Rectal smooth muscle tissue (tissue), 1 donor: ENCODE measurements at regions not wholly inside any gene's neighbourhood (a gene's known extent, or its start where the extent isn't known, plus 50 kb on each side); places are given as distances from the start of the nearest gene placed in this dataset.

ENCODE experiments used
- H3K27ac ChIP-seq: one replicate; pipeline ENCODE4 v1.7.0; 2013; ENCODE audit warnings: low read depth, low read length, inconsistent platforms
- H3K27me3 ChIP-seq: one replicate; pipeline ENCODE4 v1.7.0; 2013; ENCODE audit warnings: low read length; ENCODE audit not compliant: control insufficient read depth, insufficient read depth
- H3K36me3 ChIP-seq: one replicate; pipeline ENCODE4 v1.7.0; 2013; ENCODE audit warnings: low read length; ENCODE audit not compliant: control insufficient read depth, insufficient read depth
- H3K4me1 ChIP-seq: one replicate; pipeline ENCODE4 v1.7.0; 2013; ENCODE audit warnings: low read length; ENCODE audit not compliant: control insufficient read depth, insufficient read depth
- H3K4me3 ChIP-seq: one replicate; pipeline ENCODE4 v1.7.0; 2013; ENCODE audit warnings: low read length
- H3K9ac ChIP-seq: one replicate; pipeline ENCODE4 v1.7.0; 2013; ENCODE audit warnings: low read length

DNA sequence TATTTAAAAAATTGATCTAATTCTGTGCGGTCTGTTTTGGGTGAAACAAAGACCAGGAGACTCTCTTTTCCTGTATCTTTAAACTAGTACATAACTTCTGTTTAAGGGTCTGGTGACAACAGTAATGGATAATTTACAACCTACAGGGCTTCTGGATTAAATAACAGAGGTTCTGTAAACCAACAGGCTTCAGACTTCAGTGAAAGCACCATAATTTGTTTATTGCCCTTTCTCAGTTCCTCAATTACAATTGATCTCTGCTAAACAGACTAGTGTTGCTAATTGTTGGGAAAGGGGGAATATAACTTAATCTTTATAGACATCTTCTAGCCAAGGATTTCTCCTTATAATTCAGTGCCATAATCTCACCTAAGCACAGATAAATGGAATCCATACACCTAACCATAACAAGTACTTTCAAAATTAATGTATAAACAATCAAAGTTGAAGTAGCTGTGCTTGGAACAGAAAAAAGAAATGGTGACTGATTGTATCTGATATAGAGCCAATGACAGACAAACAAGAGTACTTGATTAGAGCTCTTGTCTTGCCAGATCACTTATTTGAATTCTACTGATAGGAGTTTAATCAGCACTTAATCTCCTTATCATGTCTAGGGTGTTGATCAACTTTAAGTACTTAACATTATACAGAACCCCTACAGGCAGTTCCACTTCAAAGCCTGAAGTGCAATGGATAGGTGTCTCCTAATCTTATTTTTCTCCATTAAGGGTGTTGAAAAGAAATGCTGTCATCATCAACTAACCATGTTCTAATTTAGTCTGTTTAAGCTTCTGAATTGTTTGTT is 536.0 kb downstream of the NR2F1-AS1 start:
- H3K4me3 ChIP-seq: no peak overlapping the region
- no peak overlapping the region for H3K9ac ChIP-seq
- H3K27ac ChIP-seq: no peak overlapping the region
- no peaks in the 10 kb centered on the region for H3K27me3 ChIP-seq
- H3K36me3 ChIP-seq: no peaks in the 10 kb centered on the region
- H3K4me1 ChIP-seq: no peaks in the 10 kb centered on the region

- H3K9ac ChIP-seq: no peak overlapping the region
- no peaks in the 10 kb centered on the region for H3K4me1 ChIP-seq
- no peaks in the 10 kb centered on the region for H3K27me3 ChIP-seq
- H3K27ac ChIP-seq: no peak overlapping the region
- H3K36me3 ChIP-seq: no peaks in the 10 kb centered on the region
- H3K4me3 ChIP-seq: no peak overlapping the region
Observed at GRCh38 chr5:93039888-93040287, 541.1 kb downstream of the NR2F1-AS1 start.

DNA sequence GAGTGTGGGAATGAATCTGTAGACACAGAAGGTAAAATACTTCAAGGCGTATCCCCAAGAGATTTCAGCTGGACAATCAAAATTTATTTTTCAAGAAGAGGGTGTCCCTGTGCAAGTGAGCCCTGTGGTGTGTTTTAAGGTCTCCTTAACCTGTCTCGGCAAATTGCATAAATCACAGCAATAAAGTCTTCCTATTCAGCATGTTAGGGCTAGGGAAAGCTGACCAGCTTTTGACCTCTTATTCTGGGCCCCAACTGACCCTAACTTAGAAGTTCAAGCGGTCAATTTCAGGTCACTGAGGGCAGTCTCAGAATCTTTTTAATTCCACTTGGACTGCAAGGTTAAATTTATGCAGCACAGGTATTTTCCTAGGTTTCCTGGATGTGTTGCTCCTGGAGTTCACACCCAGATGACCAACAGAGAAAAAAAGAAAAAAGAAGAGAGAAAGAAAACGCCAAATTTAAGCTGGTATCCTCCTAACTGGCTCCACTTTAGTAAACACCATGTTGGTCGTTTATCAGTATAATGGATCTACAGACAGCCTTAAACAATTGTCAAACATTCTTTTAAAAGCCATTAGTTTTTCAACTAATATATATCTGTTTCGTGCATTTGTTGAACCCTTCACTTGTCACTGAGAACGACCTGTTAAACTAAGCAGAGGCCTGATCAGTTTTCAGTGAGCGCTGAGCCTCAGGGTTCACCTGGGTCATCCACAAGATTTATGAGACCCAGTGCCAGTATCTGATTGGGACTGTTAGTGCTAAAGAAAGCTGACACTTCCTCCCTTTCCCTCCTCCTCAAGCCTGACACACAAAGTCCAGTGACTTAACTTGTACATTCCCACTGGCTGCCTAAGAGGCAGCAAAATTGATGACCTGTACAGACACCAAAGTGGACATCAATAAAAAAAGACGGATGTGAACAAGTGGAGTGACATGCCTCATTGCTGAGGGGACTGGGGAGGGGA is 546.1 kb downstream of the NR2F1-AS1 start:
- Histone ChIP-seq H3K27ac (no peak overlapping the region), H3K27me3 (no peaks in the 10 kb centered on the region), H3K4me3 (no peak overlapping the region), H3K36me3 (no peaks in the 10 kb centered on the region), H3K9ac (no peak overlapping the region), H3K4me1 (no peaks in the 10 kb centered on the region)

- Histone ChIP-seq H3K4me3 (no peak overlapping the region), H3K36me3 (no peaks in the 10 kb centered on the region), H3K27ac (no peak overlapping the region), H3K4me1 (no peaks in the 10 kb centered on the region), H3K27me3 (no peaks in the 10 kb centered on the region), H3K9ac (no peak overlapping the region)
Observed at GRCh38 chr5:93022796-93023447, 558.1 kb downstream of the NR2F1-AS1 start.

- Histone ChIP-seq H3K27me3 (no peaks in the 10 kb centered on the region), H3K9ac (no peak overlapping the region), H3K27ac (no peak overlapping the region), H3K36me3 (no peaks in the 10 kb centered on the region), H3K4me1 (no peaks in the 10 kb centered on the region), H3K4me3 (no peak overlapping the region)
Observed at GRCh38 chr5:93022211-93022610, 558.8 kb downstream of the NR2F1-AS1 start.

DNA sequence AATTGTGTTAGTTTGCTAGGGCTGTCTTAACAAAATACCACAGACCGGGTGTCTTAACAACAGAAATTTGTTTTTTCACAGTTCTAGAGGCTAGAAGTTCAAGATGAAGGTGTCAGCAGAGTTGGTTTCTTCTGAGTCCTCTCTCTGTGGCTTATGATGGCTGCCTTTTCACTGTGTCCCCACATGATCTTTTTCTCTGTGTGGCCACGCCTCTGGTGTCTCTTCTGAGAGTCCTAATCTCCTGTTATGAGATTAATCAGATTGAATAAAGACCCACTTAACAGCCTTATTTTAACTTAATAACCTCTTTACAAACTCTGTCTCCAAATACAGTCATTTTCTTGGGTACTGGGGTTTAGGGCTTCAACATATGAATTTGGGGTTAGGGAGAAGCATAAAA is 561.1 kb downstream of the NR2F1-AS1 start:
- H3K9ac ChIP-seq: no peak overlapping the region
- H3K4me1 ChIP-seq: no peaks in the 10 kb centered on the region
- H3K27ac ChIP-seq: no peak overlapping the region
- H3K27me3 ChIP-seq: no peaks in the 10 kb centered on the region
- H3K4me3 ChIP-seq: no peak overlapping the region
- H3K36me3 ChIP-seq: no peaks in the 10 kb centered on the region

GRCh38 chr5:93018461-93018860 is 562.6 kb downstream of the NR2F1-AS1 start:
- no peaks in the 10 kb centered on the region for H3K4me1 ChIP-seq

DNA sequence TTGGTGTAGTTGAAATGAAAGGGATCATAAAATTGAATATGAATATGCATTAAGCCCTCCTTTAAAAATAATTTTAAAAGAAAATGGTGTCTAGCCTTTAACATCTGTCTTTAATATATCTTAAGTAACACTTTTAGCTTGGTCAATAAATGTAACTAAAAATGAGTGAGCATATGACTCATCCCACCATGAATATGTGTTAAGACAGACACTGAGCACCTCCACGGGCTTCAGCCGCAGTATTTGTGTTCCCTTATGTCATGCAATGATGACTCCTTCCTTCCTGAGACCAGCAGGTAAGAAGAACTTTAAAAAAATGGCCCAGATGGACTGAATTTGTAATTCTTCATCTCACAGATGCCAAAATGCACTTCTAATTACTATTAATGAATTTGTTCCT is 563.2 kb downstream of the NR2F1-AS1 start:
- H3K36me3 ChIP-seq: no peaks in the 10 kb centered on the region
- no peak overlapping the region for H3K4me3 ChIP-seq
- H3K27ac ChIP-seq: no peak overlapping the region
- no peaks in the 10 kb centered on the region for H3K4me1 ChIP-seq
- H3K9ac ChIP-seq: no peak overlapping the region
- no peaks in the 10 kb centered on the region for H3K27me3 ChIP-seq

More at GRCh38 chr5:93018461-93018860, 562.6 kb downstream of the NR2F1-AS1 start:
- Histone ChIP-seq H3K27ac (no peak overlapping the region), H3K27me3 (no peaks in the 10 kb centered on the region), H3K36me3 (no peaks in the 10 kb centered on the region), H3K9ac (no peak overlapping the region), H3K4me3 (no peak overlapping the region)

DNA sequence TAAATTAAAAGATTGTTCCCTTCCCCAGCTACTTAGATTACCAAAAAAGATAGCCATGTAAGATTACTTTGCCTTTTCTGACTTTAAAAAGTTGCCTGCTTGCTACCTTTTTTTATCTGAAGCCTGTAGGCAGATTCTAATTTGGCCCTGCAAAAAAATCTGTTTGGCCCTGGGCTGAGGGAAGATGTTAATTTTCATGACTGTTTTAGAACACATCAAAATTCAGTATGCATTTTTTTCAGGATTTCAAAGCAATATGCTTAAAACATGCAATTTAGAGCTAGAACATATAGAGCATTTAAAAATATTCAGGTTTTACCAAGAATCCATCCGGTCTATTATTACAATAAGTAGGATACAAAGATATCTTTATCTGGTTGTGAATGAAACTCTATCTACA is 563.6 kb downstream of the NR2F1-AS1 start:
- Histone ChIP-seq H3K4me1 (no peaks in the 10 kb centered on the region), H3K27ac (no peak overlapping the region), H3K36me3 (no peaks in the 10 kb centered on the region), H3K4me3 (no peak overlapping the region), H3K27me3 (no peaks in the 10 kb centered on the region), H3K9ac (no peak overlapping the region)

GRCh38 chr5:93010616-93011015 is 570.4 kb downstream of the NR2F1-AS1 start:
- H3K4me3 ChIP-seq: no peak overlapping the region

DNA sequence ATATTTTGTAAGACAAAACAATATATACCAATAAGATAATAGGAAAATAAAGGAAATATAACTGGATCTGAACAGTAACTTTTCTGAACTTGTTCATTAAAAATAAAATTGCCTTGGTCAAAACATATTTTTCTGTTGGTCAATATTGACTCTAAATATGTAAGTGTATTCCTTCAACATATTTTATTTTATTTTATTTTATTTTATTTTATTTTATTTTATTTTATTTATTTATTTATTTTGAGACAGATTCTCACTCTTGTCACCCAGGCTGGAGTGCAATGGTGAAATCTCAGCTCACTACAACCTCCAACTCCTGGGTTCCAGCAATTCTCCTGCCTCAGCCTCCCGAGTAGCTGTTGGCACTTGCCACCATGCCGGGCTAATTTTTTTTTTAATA is 571.0 kb downstream of the NR2F1-AS1 start:
- Histone ChIP-seq H3K9ac (no peak overlapping the region), H3K4me1 (no peaks in the 10 kb centered on the region), H3K27ac (no peak overlapping the region), H3K4me3 (no peak overlapping the region), H3K36me3 (no peaks in the 10 kb centered on the region), H3K27me3 (no peaks in the 10 kb centered on the region)

More at GRCh38 chr5:93010616-93011015, 570.4 kb downstream of the NR2F1-AS1 start:
- Histone ChIP-seq H3K27me3 (no peaks in the 10 kb centered on the region), H3K27ac (no peak overlapping the region), H3K9ac (no peak overlapping the region), H3K4me1 (no peaks in the 10 kb centered on the region), H3K36me3 (no peaks in the 10 kb centered on the region)

DNA sequence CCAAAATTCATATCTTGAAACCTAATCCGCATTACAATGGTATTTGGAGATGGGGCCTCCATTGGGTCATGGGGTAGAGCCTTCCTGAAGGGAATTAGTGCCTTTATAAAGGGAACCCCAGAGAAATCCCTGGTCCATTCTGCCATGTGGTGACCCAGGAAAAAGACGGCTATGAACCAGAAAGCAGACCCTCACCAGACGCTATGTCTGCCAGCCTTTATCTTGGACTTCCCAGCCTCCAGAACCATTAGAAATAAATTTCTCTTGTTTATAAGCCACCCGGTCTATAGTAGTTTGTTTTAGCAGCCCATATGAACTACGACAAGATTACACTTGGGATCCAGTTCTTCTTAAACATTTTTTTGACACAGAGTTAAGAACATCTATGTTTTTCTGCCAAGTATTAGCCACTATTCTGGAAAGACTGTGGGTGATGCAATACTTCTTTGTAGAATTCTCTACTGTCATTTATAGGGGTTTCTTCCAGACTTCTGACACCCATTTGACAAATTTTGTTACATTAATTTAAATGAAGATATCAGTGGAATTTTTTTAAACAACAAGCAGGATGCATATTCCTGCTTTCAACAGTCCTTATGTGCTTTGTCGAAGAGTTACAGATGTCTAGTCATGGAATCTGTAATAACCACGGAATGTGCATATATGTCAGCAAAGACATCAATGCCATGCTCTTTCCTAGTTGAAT is 572.4 kb downstream of the NR2F1-AS1 start:
- Histone ChIP-seq H3K4me3 (no peak overlapping the region), H3K4me1 (no peaks in the 10 kb centered on the region), H3K9ac (no peak overlapping the region), H3K27me3 (no peaks in the 10 kb centered on the region), H3K36me3 (no peaks in the 10 kb centered on the region), H3K27ac (no peak overlapping the region)
